Brain microvascular endothelial cell (primary cell): ENCODE measurements at regions not wholly inside any gene's neighbourhood (a gene's known extent, or its start where the extent isn't known, plus 50 kb on each side); places are given as distances from the start of the nearest gene placed in this dataset.
A peak's percentile ranks its signal among the peaks of the same experiment; 100 is the strongest.

Source experiments
- DNase-seq: peaks from one replicate; pipeline ENCODE4 v3.0.0-alpha.2; 2020
- H3K27ac ChIP-seq: fragments of 250-450 bp; sonication (Bioruptor Pico); 2 replicates; pipeline ENCODE4 v1.5.1; 2020; ENCODE audit warnings: mild to moderate bottlenecking, moderate library complexity
- H3K27me3 ChIP-seq: fragments of 250-450 bp; sonication (Bioruptor Pico); replicated peaks from 2 replicates; pipeline ENCODE4 v1.5.1; 2020; ENCODE audit warnings: mild to moderate bottlenecking
- H3K36me3 ChIP-seq: fragments of 250-450 bp; sonication (Bioruptor Pico); replicated peaks from 2 replicates; pipeline ENCODE4 v1.5.1; 2020; ENCODE audit warnings: mild to moderate bottlenecking
- H3K4me3 ChIP-seq: 2 replicates; pipeline ENCODE4 v1.5.1; 2011; ENCODE audit warnings: low read depth, mild to moderate bottlenecking, control low read depth, low read length, moderate library complexity
- CTCF ChIP-seq: IDR thresholded peaks from 2 replicates; pipeline ENCODE4 v1.5.1; 2011; ENCODE audit warnings: low read depth, mild to moderate bottlenecking, moderate library complexity, low read length, control low read depth, inconsistent platforms; ENCODE audit errors: missing control alignments
- in situ Hi-C: cut with HindIII; loops from 2 replicates; pipeline ENCODE4 v1.10.0; 2017; ENCODE audit warnings: low sequenced_read_pairs, low pct_ligation_motif_present

- H3K27me3 ChIP-seq = peaks cover 11% of the 10 kb centered on the region
- no peaks in the 10 kb centered on the region for H3K36me3 ChIP-seq
- no peak for DNase-seq
- H3K4me3 ChIP-seq = no peak overlapping the region
- no peak overlapping the region for H3K27ac ChIP-seq
- in situ Hi-C loops = no loop called here
- TF ChIP-seq CTCF = no peak
These were observed 67.1 kb upstream of the GRAMD1B start for GRCh38 chr11:123362941-123363340.

GRCh38 chr11:123362186-123362585 lies 67.9 kb upstream of the GRAMD1B start:
- DNase-seq = no peak
- no peak for TF ChIP-seq CTCF
- Histone ChIP-seq H3K27ac (no peak overlapping the region), H3K4me3 (no peak overlapping the region), H3K27me3 (peaks cover 19% of the 10 kb centered on the region), H3K36me3 (no peaks in the 10 kb centered on the region)
- in situ Hi-C loops = no loop called here

- no peak for TF ChIP-seq CTCF
- H3K4me3 ChIP-seq = no peak overlapping the region
- no peak for DNase-seq
- H3K27me3 ChIP-seq = peaks cover 20% of the 10 kb centered on the region
- H3K36me3 ChIP-seq = no peaks in the 10 kb centered on the region
- in situ Hi-C loops = no loop called here
- no peak overlapping the region for H3K27ac ChIP-seq
These were observed 69.0 kb upstream of the GRAMD1B start for GRCh38 chr11:123361110-123361509.

- in situ Hi-C loops = no loop called here
- H3K27me3 ChIP-seq = peaks cover 20% of the 10 kb centered on the region
These were observed 69.7 kb upstream of the GRAMD1B start for GRCh38 chr11:123360267-123360936.

GRCh38 chr11:123357990-123358827 lies 71.9 kb upstream of the GRAMD1B start:
- no peak for DNase-seq
- TF ChIP-seq CTCF = peak; percentile 45
- in situ Hi-C loops = no loop called here
- no peak overlapping the region for H3K27ac ChIP-seq
- H3K36me3 ChIP-seq = no peaks in the 10 kb centered on the region
- peaks cover 23% of the 10 kb centered on the region for H3K27me3 ChIP-seq
- H3K4me3 ChIP-seq = peak overlapping the region; percentile 42

More at GRCh38 chr11:123360267-123360936, 69.7 kb upstream of the GRAMD1B start:
- Histone ChIP-seq H3K36me3 (no peaks in the 10 kb centered on the region), H3K4me3 (no peak overlapping the region), H3K27ac (no peak overlapping the region)
- no peak for TF ChIP-seq CTCF
- DNase-seq = no peak
